Testis (tissue), 2 donors: ENCODE measurements at regions not wholly inside any gene's neighbourhood (a gene's known extent, or its start where the extent isn't known, plus 50 kb on each side); places are given as distances from the start of the nearest gene placed in this dataset.

Experiments used
- DNase-seq: peaks from one replicate; pipeline ENCODE4 v3.0.0-alpha.2; 2019
- H3K27ac ChIP-seq, 2 donors: fragments of 200-600 bp; sonication (generic); one replicate each; pipeline ENCODE4 v1.5.1; 2019
- H3K27me3 ChIP-seq: fragments of 200-600 bp; sonication (generic); one replicate; pipeline ENCODE4 v1.5.1; 2019
- H3K36me3 ChIP-seq: fragments of 200-600 bp; sonication (generic); one replicate; pipeline ENCODE4 v1.5.1; 2017; ENCODE audit warnings: low read depth; ENCODE audit errors: missing control alignments
- H3K4me1 ChIP-seq: fragments of 200-600 bp; sonication (generic); one replicate; pipeline ENCODE4 v1.5.1; 2019
- H3K4me3 ChIP-seq, 2 donors: fragments of 200-600 bp; sonication (generic); one replicate each; pipeline ENCODE4 v1.5.1; 2017 to 2019
- H3K9me3 ChIP-seq: fragments of 200-600 bp; sonication (generic); one replicate; pipeline ENCODE4 v1.5.1; 2017
- CTCF ChIP-seq, 3 experiments: fragments of 450-650 bp in 2 of 3; fragments of 200-600 bp in 1 of 3; sonication (generic) in 1 of 3; IDR thresholded peaks; one replicate each; pipeline ENCODE4 v1.5.1; 2016 to 2019; ENCODE audit warnings: antibody characterized with exemption in 3 of 3, mild to moderate bottlenecking in 2 of 3, moderate library complexity in 1 of 3
- POLR2A ChIP-seq: fragments of 450-650 bp; IDR thresholded peaks from one replicate; pipeline ENCODE4 v1.6.1; 2017; ENCODE audit warnings: antibody characterized with exemption, mild to moderate bottlenecking, moderate library complexity
- WGBS, 2 donors: methylation state at CpG; one replicate each; pipeline ENCODE4 v1.1.5; 2018; 5-methylcytosine and 5-hydroxymethylcytosine counted together
- intact Hi-C: fragments of 100-400 bp; cut with DNase I; formaldehyde crosslinking; loops from one replicate; pipeline ENCODE4 v1.15.1; 2023; ENCODE audit warnings: low total_unique reads

- Histone ChIP-seq H3K4me3 (no peak overlapping the region), H3K9me3 (no peaks in the 10 kb centered on the region), H3K36me3 (no peaks in the 10 kb centered on the region), H3K27ac (no peak overlapping the region), H3K4me1 (no peaks in the 10 kb centered on the region), H3K27me3 (no peaks in the 10 kb centered on the region)
- intact Hi-C loops: no loop called here
- WGBS, 2 donors: 84 to 85% methylated on average over 3 of the region's 3 CpGs
- DNase-seq: no peak
- TF ChIP-seq POLR2A: no peak
- no peak for TF ChIP-seq CTCF (IDR thresholded peaks at IDR 0.05)
These were observed 80.3 kb upstream of the SEMA6A start for GRCh38 chr5:116654925-116655324.

- WGBS, 2 donors: 38 to 43% methylated on average over 3 of the region's 3 CpGs
- Histone ChIP-seq H3K27me3 (no peaks in the 10 kb centered on the region), H3K9me3 (no peaks in the 10 kb centered on the region), H3K4me3 (no peak overlapping the region), H3K36me3 (no peaks in the 10 kb centered on the region), H3K4me1 (no peaks in the 10 kb centered on the region), H3K27ac (no peak overlapping the region)
- TF ChIP-seq CTCF (IDR thresholded peaks at IDR 0.05) (no peak), POLR2A (no peak)
- no peak for DNase-seq
- intact Hi-C loops: no loop called here
These were observed 78.3 kb upstream of the SEMA6A start for GRCh38 chr5:116652903-116653302.

GRCh38 chr5:116652196-116652729 is 77.6 kb upstream of the SEMA6A start:
- TF ChIP-seq CTCF (IDR thresholded peaks at IDR 0.05): no peak
- TF ChIP-seq POLR2A: no peak
- H3K27me3 ChIP-seq: no peaks in the 10 kb centered on the region
- no peaks in the 10 kb centered on the region for H3K36me3 ChIP-seq
- intact Hi-C loops: no loop called here
- no peak for DNase-seq
- H3K27ac ChIP-seq: no peak overlapping the region
- no peak overlapping the region for H3K4me3 ChIP-seq
- H3K9me3 ChIP-seq: no peaks in the 10 kb centered on the region
- no peaks in the 10 kb centered on the region for H3K4me1 ChIP-seq
- WGBS, 2 donors: 53 to 58% methylated on average over 7 of the region's 7 CpGs

GRCh38 chr5:116651653-116652052 is 77.0 kb upstream of the SEMA6A start:
- WGBS, 2 donors: 69 to 80% methylated on average over 3 of the region's 3 CpGs
- no peak overlapping the region for H3K4me3 ChIP-seq
- H3K36me3 ChIP-seq: no peaks in the 10 kb centered on the region
- no peak overlapping the region for H3K27ac ChIP-seq
- no peak for DNase-seq
- no peaks in the 10 kb centered on the region for H3K27me3 ChIP-seq
- intact Hi-C loops: no loop called here
- no peaks in the 10 kb centered on the region for H3K9me3 ChIP-seq
- no peaks in the 10 kb centered on the region for H3K4me1 ChIP-seq
- TF ChIP-seq CTCF (IDR thresholded peaks at IDR 0.05) (no peak), POLR2A (no peak)

- Histone ChIP-seq H3K4me3 (no peak overlapping the region), H3K27ac (no peak overlapping the region), H3K27me3 (no peaks in the 10 kb centered on the region), H3K4me1 (no peaks in the 10 kb centered on the region), H3K36me3 (no peaks in the 10 kb centered on the region), H3K9me3 (no peaks in the 10 kb centered on the region)
- WGBS, 2 donors: 85 to 93% methylated on average over 4 of the region's 4 CpGs
- TF ChIP-seq CTCF (IDR thresholded peaks at IDR 0.05) (no peak), POLR2A (no peak)
- DNase-seq: no peak
- intact Hi-C loops: no loop called here
These were observed 76.3 kb upstream of the SEMA6A start for GRCh38 chr5:116650964-116651363.
